GM19467 (cell line): ENCODE measurements at regions not wholly inside any gene's neighbourhood (a gene's known extent, or its start where the extent isn't known, plus 50 kb on each side); places are given as distances from the start of the nearest gene placed in this dataset.
"Not testable (repeated sequence)": the region's sequence is repeated elsewhere in the genome, so short reads cannot be mapped to it uniquely, and the experiment has no call there.

Source experiments
- ATAC-seq: cut with Tn5 transposase; IDR thresholded peaks from one replicate; pipeline ENCODE4 v1.9.1; 2021; ENCODE audit warnings: mild to moderate bottlenecking, moderate library complexity; ENCODE audit not compliant: unreplicated experiment

GRCh38 chrX:65971151-65971550 lies 68.7 kb downstream of the VSIG4 start:
- no peak for ATAC-seq

- not testable (repeated sequence) for ATAC-seq
Observed at GRCh38 chrX:65967159-65967558, 72.7 kb downstream of the VSIG4 start.

GRCh38 chrX:65961714-65962113 lies 78.2 kb downstream of the VSIG4 start:
- ATAC-seq, result no peak

GRCh38 chrX:65948103-65948502 lies 91.8 kb downstream of the VSIG4 start:
- ATAC-seq, result no peak

- ATAC-seq, result no peak
Observed at GRCh38 chrX:65941775-65942174, 98.1 kb downstream of the VSIG4 start.

GRCh38 chrX:65933085-65933589 lies 106.7 kb downstream of the VSIG4 start:
- ATAC-seq, result no peak

- ATAC-seq, result no peak
Observed at GRCh38 chrX:65932173-65933084, 107.5 kb downstream of the VSIG4 start.

- ATAC-seq, result no peak
Observed at GRCh38 chrX:65928522-65928921, 111.4 kb downstream of the VSIG4 start.

GRCh38 chrX:65927386-65927785 lies 112.5 kb downstream of the VSIG4 start:
- ATAC-seq, result not testable (repeated sequence)

- no peak for ATAC-seq
Observed at GRCh38 chrX:65926095-65927019, 113.5 kb downstream of the VSIG4 start.

- no peak for ATAC-seq
Observed at GRCh38 chrX:65925592-65925991, 114.3 kb downstream of the VSIG4 start.

- ATAC-seq, result no peak
Observed at GRCh38 chrX:65925005-65925404, 114.9 kb downstream of the VSIG4 start.

- ATAC-seq, result no peak
Observed at GRCh38 chrX:65921363-65921762, 118.5 kb downstream of the VSIG4 start.

GRCh38 chrX:65920620-65921019 lies 119.3 kb downstream of the VSIG4 start:
- no peak for ATAC-seq

GRCh38 chrX:65910899-65911298 lies 129.0 kb downstream of the VSIG4 start:
- no peak for ATAC-seq

GRCh38 chrX:65903750-65904149 lies 136.1 kb downstream of the VSIG4 start:
- ATAC-seq, result no peak

GRCh38 chrX:65902011-65902410 lies 137.9 kb downstream of the VSIG4 start:
- no peak for ATAC-seq

- ATAC-seq, result no peak
Observed at GRCh38 chrX:65900850-65901844, 138.7 kb downstream of the VSIG4 start.

GRCh38 chrX:65894133-65894532 lies 145.7 kb downstream of the VSIG4 start:
- ATAC-seq, result no peak

- not testable (repeated sequence) for ATAC-seq
Observed at GRCh38 chrX:65891817-65892216, 148.1 kb downstream of the VSIG4 start.
